Breast epithelium (tissue), 4 donors: ENCODE measurements at regions not wholly inside any gene's neighbourhood (a gene's known extent, or its start where the extent isn't known, plus 50 kb on each side); places are given as distances from the start of the nearest gene placed in this dataset.

Experiments used
- DNase-seq, 2 donors: peaks; one replicate each; pipeline ENCODE4 v3.0.0-alpha.2; 2019; ENCODE audit warnings: low spot score in 2 of 2
- H3K27ac ChIP-seq, 2 donors: fragments of 200-600 bp; sonication (generic) in 1 of 2; one replicate each; pipeline ENCODE4 v1.5.1; 2016 to 2019; ENCODE audit warnings: mild to moderate bottlenecking in 1 of 2
- H3K27me3 ChIP-seq, 2 donors: fragments of 200-600 bp; sonication (generic) in 1 of 2; one replicate each; pipeline versions ENCODE4 v1.5.1 to v1.6.0; 2017 to 2019; ENCODE audit warnings: control low read depth in 1 of 2, mild to moderate bottlenecking in 1 of 2
- H3K36me3 ChIP-seq: fragments of 200-600 bp; one replicate; pipeline ENCODE4 v1.5.1; 2019
- H3K4me1 ChIP-seq, 2 donors: fragments of 200-600 bp; sonication (generic); one replicate each; pipeline ENCODE4 v1.5.1; 2016 to 2019; ENCODE audit warnings: control low read depth in 1 of 2
- H3K4me3 ChIP-seq, 3 donors: fragments of 200-600 bp; sonication (generic); 1 replicate in 2 of 3; 2 replicates in 1 of 3; pipeline ENCODE4 v1.5.1; 2016 to 2019; ENCODE audit warnings: mild to moderate bottlenecking in 3 of 3, moderate library complexity in 2 of 3
- H3K9me3 ChIP-seq, 2 donors: fragments of 200-600 bp; sonication (generic) in 1 of 2; one replicate each; pipeline ENCODE4 v1.5.1; 2016 to 2019; ENCODE audit warnings: control low read depth in 1 of 2
- POLR2A ChIP-seq: fragments of 450-650 bp; IDR thresholded peaks from one replicate; pipeline ENCODE4 v1.6.1; 2016; ENCODE audit warnings: antibody characterized with exemption, mild to moderate bottlenecking, moderate library complexity
- POLR2AphosphoS5 ChIP-seq, 3 donors: sonication (generic); formaldehyde crosslinking; IDR thresholded peaks; one replicate each; pipeline ENCODE4 v1.6.1; 2017; ENCODE audit warnings: antibody characterized with exemption in 3 of 3
- intact Hi-C: fragments of 100-400 bp; cut with DNase I; formaldehyde crosslinking; loops from one replicate; pipeline ENCODE4 v1.15.1; 2023; ENCODE audit warnings: low total_unique reads
- TF ChIP-seq, protein P1 (sequence below), 3 donors: fragments of 450-650 bp; IDR thresholded peaks; one replicate each; pipeline ENCODE4 v1.5.1; 2016 to 2017; ENCODE audit warnings: antibody characterized with exemption in 3 of 3, mild to moderate bottlenecking in 3 of 3, moderate library complexity in 3 of 3

DNA sequence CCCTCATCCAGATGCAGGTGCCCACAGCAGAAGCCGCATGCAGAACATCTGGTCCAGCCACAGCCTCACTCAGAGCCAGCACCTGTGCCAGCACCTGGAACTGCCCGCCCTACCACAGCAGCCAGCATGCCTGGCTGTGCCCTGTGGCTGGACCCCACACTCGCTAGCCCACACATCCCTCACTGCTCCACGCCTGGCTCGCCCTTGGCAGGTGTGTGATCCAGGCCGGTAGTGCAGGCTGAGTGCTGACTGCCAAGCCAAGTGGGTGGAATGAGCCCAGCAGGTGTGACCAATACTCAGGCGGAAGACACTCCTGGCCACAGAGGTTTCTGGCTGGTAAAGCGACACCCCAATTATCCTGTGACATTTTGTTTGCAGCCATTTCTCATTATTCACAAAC, 162.4 kb upstream of the ROBO1 start:
- no peak for DNase-seq
- no peaks in the 10 kb centered on the region for H3K9me3 ChIP-seq
- TF ChIP-seq POLR2A (no peak), POLR2AphosphoS5 (IDR thresholded peaks at IDR 0.05) (no peak)
- TF ChIP-seq, protein P1, sequence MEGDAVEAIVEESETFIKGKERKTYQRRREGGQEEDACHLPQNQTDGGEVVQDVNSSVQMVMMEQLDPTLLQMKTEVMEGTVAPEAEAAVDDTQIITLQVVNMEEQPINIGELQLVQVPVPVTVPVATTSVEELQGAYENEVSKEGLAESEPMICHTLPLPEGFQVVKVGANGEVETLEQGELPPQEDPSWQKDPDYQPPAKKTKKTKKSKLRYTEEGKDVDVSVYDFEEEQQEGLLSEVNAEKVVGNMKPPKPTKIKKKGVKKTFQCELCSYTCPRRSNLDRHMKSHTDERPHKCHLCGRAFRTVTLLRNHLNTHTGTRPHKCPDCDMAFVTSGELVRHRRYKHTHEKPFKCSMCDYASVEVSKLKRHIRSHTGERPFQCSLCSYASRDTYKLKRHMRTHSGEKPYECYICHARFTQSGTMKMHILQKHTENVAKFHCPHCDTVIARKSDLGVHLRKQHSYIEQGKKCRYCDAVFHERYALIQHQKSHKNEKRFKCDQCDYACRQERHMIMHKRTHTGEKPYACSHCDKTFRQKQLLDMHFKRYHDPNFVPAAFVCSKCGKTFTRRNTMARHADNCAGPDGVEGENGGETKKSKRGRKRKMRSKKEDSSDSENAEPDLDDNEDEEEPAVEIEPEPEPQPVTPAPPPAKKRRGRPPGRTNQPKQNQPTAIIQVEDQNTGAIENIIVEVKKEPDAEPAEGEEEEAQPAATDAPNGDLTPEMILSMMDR (IDR thresholded peaks at IDR 0.05), result no peak
- H3K4me1 ChIP-seq, result no peaks in the 10 kb centered on the region
- no peak overlapping the region for H3K27ac ChIP-seq
- H3K4me3 ChIP-seq, result no peak overlapping the region
- H3K27me3 ChIP-seq, result no peaks in the 10 kb centered on the region
- H3K36me3 ChIP-seq, result no peaks in the 10 kb centered on the region
- intact Hi-C loops, result no loop called here

DNA sequence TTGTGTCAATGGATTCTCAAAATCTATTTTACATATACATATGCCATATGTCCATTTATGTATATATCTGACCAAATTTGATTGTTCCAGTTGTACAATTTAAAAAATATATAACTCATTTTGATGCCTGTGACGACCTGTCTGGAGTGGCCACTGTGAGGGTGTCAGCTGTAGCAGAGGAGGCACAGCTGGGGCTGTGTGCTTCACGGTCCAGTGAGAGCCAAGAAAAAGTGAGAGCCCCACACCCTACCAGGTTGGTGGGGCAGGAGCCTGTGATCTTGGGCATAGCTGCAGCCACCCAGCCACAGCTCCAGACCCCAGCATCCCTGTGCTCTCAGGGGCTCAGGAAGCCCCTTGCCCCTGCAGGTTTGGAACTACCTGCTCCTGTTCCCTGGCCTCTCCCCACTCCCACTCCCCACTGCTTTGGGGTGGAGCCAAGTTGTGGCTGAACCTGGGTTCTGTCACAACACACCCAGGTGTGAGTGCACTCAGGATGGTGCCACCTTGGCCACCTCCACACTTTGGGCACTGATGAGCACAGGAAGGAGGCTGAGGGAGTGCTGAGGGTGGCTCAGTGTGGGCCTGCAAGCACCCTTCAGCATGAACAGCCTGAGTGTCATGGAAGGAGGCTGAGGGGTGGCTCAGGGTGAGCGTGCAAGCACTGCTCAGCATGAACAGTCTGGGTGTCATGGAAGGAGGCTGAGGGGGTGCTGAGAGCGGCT, 161.1 kb upstream of the ROBO1 start:
- no peaks in the 10 kb centered on the region for H3K36me3 ChIP-seq
- no peak for DNase-seq
- H3K4me3 ChIP-seq, result no peak overlapping the region
- intact Hi-C loops, result no loop called here
- H3K27me3 ChIP-seq, result no peaks in the 10 kb centered on the region
- no peaks in the 10 kb centered on the region for H3K4me1 ChIP-seq
- H3K9me3 ChIP-seq, result no peaks in the 10 kb centered on the region
- H3K27ac ChIP-seq, result no peak overlapping the region
- TF ChIP-seq POLR2A (no peak), POLR2AphosphoS5 (IDR thresholded peaks at IDR 0.05) (no peak)
- TF ChIP-seq, protein P1 (IDR thresholded peaks at IDR 0.05), result no peak

DNA sequence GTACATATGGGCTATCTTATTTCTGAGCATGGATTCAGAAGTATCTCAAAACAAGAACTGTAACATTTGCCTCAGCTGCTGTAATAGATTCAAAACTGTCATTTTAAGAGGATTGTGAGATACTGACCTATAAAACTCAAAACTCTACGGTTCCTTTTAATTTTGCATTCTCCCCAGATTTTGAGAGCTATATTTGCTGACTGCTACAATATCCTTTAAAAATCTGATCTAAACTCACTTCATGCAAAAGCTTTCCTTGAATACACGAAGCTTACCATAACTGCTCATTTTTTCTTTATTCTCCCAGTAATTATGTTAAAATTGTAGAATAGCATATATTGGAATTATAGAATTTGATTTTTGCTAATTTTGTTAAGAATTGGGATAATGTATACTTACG, 158.7 kb upstream of the ROBO1 start:
- DNase-seq, result no peak
- Histone ChIP-seq H3K27ac (no peak overlapping the region), H3K4me1 (no peaks in the 10 kb centered on the region), H3K9me3 (no peaks in the 10 kb centered on the region), H3K4me3 (no peak overlapping the region), H3K27me3 (no peaks in the 10 kb centered on the region), H3K36me3 (no peaks in the 10 kb centered on the region)
- intact Hi-C loops, result no loop called here
- TF ChIP-seq, protein P1 (IDR thresholded peaks at IDR 0.05), result no peak
- TF ChIP-seq POLR2A (no peak), POLR2AphosphoS5 (IDR thresholded peaks at IDR 0.05) (no peak)

DNA sequence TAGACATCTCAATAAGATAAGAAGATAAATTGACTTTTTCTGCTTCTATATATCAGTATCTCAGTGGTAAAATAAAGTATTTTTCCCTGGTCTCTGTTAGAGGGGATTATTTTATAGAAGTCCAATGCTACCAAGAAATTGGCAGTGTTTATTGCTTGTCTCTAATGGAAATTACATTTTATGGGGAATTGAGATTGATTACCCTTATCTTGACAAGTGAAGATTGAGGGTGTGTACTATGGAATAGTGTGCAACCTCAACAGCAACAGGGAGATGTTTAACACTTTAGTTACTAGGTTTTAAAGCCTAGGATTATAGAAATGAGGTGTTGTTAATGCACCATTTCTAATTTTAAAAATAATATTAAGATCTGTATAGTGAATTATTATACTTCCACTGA, 154.8 kb upstream of the ROBO1 start:
- no peaks in the 10 kb centered on the region for H3K4me1 ChIP-seq
- intact Hi-C loops, result no loop called here
- H3K27ac ChIP-seq, result no peak overlapping the region
- no peak for TF ChIP-seq POLR2AphosphoS5 (IDR thresholded peaks at IDR 0.05)
- TF ChIP-seq POLR2A, result no peak
- TF ChIP-seq, protein P1 (IDR thresholded peaks at IDR 0.05), result no peak
- no peaks in the 10 kb centered on the region for H3K9me3 ChIP-seq
- H3K27me3 ChIP-seq, result no peaks in the 10 kb centered on the region
- DNase-seq, result no peak
- no peaks in the 10 kb centered on the region for H3K36me3 ChIP-seq
- no peak overlapping the region for H3K4me3 ChIP-seq

DNA sequence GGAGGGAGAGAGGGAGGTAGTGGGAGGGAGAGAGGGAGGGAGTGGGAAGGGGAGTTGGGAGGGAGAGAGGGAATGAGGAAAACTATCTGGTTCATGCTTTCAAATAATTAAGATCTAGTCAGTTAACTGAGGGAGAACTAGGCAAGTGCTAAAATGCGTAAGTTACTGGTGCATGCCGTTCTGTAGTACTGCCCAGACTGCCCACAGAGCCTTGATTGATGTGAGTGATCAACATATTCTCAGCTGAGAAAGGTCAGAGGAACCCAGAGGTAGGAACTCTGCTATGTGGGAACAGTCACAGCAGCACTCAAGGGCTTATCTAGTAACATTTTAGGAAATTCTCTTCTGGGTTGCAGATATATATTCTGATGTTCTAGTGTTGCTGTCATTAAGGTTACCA, 149.8 kb upstream of the ROBO1 start:
- Histone ChIP-seq H3K36me3 (no peaks in the 10 kb centered on the region), H3K4me1 (no peaks in the 10 kb centered on the region), H3K27ac (no peak overlapping the region), H3K9me3 (no peaks in the 10 kb centered on the region), H3K27me3 (no peaks in the 10 kb centered on the region), H3K4me3 (no peak overlapping the region)
- TF ChIP-seq, protein P1 (IDR thresholded peaks at IDR 0.05), result no peak
- no peak for TF ChIP-seq POLR2AphosphoS5 (IDR thresholded peaks at IDR 0.05)
- no peak for TF ChIP-seq POLR2A
- DNase-seq, result no peak
- intact Hi-C loops, result no loop called here
